ENCODE measurements at regions not wholly inside any gene's neighbourhood (a gene's known extent, or its start where the extent isn't known, plus 50 kb on each side); places are given as distances from the start of the nearest gene placed in this dataset.

DNA sequence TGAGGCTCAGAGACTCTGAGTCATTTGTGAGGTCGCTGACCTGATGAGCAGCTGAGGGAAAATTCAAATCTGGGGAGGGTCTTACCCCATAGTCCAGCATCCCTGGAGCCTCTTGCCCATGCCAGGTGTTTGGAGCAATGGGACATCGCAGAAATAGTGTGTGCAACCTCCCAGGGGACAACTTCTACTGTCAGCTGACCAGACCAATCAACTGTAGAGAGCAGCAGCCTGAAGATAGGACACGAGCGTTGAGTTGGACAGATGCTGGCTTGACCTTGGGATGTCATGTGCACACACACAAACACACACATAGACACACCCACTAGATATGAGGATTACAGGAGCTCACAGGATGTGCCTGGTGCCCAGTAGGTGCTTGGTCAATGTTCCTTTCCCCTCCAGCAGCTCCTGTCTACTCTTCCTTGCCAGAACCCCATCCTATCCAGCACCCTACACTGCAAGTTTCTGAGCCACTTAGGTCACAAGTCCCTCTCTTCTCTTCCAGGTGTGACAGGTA is 59.1 kb upstream of the MPEG1 start:
- Mint-ChIP-seq H3K36me3 (ENCODE audit: insufficient read depth) (no peaks in the 10 kb centered on the region), H3K27me3 (peaks cover 7% of the 10 kb centered on the region), H3K9me3 (no peaks in the 10 kb centered on the region), H3K27ac (ENCODE audit: low read depth) (no peak overlapping the region), H3K4me1 (peaks cover 17% of the 10 kb centered on the region), H3K4me3 (no peak overlapping the region)
- DNase-seq (ENCODE audit: low spot score in 2 of 2) = no peak
- no peak for ATAC-seq (replicated peaks; ENCODE audit: extremely low read depth, poor library complexity, severe bottlenecking)

DNA sequence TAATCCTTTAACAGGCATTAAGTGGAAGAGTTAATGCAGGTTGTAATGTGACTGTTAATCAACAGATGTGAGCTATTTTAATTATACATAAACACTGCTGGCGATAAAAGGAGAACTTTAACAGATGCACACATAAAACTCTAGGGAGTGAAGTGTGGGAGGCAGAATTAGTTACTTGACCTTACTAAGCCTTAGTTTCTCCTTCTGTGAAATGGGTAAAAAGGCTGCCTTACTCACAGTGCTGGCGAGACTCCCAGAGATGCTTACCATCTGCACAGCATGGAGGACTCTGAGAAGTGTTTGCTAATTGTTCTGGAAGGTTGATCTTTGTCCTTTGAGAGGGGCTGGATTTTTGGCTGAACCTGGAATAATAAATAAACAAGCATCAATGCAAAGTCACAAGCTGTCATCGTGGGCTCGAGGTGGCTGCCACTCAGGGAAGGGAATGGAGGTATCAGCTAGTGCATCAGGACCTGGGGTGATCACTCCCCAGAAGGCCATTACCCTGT is 58.6 kb upstream of the MPEG1 start:
- ATAC-seq (replicated peaks; ENCODE audit: extremely low read depth, poor library complexity, severe bottlenecking) = no peak
- Mint-ChIP-seq H3K9me3 (no peaks in the 10 kb centered on the region), H3K27ac (ENCODE audit: low read depth) (no peak overlapping the region)

DNA sequence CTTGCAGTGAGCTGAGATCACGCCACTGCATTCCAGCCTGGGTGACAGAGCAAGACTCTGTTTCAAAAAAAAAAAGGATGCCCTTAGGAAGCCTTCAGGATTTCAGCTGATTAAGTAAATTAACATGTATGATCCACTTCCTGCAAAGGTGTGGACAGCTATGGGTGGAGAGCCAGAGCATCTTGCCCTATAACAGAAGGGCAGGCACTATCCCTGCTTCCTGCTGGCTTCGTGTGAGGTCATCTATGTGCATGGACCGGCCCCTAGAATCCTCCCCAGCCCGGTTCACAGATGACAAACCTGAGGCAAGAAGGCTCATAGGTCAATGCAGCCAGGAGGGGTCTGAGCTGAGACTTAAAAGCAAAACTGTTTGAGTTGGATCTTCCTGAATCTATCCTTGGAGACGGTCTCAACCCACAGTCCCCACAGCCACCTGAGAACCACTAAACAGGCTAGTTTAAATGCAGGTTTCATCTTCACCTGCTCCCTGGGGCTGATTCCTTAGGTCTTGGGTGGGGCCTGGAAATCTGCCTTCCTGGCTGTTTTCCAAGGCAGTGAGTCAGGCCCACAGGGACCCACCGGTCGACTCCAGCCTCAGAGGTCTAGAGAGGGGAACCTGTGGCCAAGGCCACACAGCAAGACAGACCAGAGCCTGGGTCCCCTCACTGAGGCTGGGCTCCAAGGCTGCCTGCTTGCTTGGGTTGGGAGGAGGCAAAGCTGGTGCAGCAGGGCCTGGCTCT is 55.2 kb upstream of the MPEG1 start:
- Mint-ChIP-seq H3K27me3 (peaks cover 6% of the 10 kb centered on the region), H3K4me1 (peaks cover 9% of the 10 kb centered on the region), H3K36me3 (ENCODE audit: insufficient read depth) (no peaks in the 10 kb centered on the region), H3K27ac (ENCODE audit: low read depth) (no peak overlapping the region), H3K9me3 (no peaks in the 10 kb centered on the region), H3K4me3 (no peak overlapping the region)
- ATAC-seq (replicated peaks; ENCODE audit: extremely low read depth, poor library complexity, severe bottlenecking) (no peak), DNase-seq (ENCODE audit: low spot score in 2 of 2) (no peak)

More for the DNA sequence above, 58.6 kb upstream of the MPEG1 start:
- DNase-seq (ENCODE audit: low spot score in 2 of 2) = no peak
- Mint-ChIP-seq H3K36me3 (ENCODE audit: insufficient read depth) (no peaks in the 10 kb centered on the region), H3K4me1 (peaks cover 17% of the 10 kb centered on the region), H3K4me3 (no peak overlapping the region), H3K27me3 (peaks cover 6% of the 10 kb centered on the region)

DNA sequence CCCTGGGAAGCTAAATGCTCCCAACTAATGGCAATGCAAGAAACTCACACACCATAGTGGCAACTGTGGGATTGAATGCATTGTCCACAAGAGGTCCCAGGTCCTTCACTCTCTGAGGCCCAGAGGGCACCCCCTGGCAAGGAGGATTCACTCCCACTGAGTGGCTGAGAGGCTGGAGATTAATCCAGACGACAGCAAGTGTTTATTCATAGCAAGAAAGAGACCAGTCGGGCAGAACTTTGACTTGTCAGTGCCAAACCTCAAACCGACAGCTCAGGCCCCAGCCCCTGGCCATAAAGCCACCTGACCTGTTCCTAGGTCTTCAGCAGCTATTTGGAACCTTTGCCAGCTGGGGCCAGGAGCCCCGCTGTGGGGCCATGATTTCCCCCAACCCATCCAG is 54.5 kb upstream of the MPEG1 start:
- no peak overlapping the region for H3K4me3 Mint-ChIP-seq
- H3K9me3 Mint-ChIP-seq = no peaks in the 10 kb centered on the region
- no peak for ATAC-seq (replicated peaks; ENCODE audit: extremely low read depth, poor library complexity, severe bottlenecking)
- peaks cover 6% of the 10 kb centered on the region for H3K27me3 Mint-ChIP-seq
- no peak for DNase-seq (ENCODE audit: low spot score in 2 of 2)
- H3K27ac Mint-ChIP-seq (ENCODE audit: low read depth) = no peak overlapping the region
- H3K4me1 Mint-ChIP-seq = peaks cover 2% of the 10 kb centered on the region
- H3K36me3 Mint-ChIP-seq (ENCODE audit: insufficient read depth) = no peaks in the 10 kb centered on the region

DNA sequence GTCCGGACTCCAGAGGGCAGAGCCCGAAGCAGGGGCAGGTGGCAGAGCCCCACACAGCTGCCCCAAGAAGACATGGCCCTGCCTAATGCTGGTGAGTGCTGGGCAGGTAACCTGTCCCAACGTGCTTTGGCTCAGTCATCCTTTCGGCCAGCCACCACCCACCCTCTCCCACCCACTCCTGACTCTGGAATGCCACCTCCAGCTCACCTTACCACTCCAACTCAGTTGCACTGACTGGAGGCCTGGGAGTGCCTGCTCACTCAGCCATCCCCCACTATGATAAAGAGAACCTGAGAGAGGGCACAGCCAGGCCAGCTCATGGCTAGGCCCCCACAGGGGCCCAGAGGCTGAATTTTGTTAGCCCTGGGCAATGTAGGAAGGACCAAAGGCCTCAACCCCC is 53.8 kb upstream of the MPEG1 start:
- Mint-ChIP-seq H3K27ac (ENCODE audit: low read depth) (no peak overlapping the region), H3K27me3 (peaks cover 2% of the 10 kb centered on the region), H3K4me1 (no peaks in the 10 kb centered on the region), H3K4me3 (no peak overlapping the region), H3K36me3 (ENCODE audit: insufficient read depth) (no peaks in the 10 kb centered on the region), H3K9me3 (no peaks in the 10 kb centered on the region)
- ATAC-seq (replicated peaks; ENCODE audit: extremely low read depth, poor library complexity, severe bottlenecking) (no peak), DNase-seq (ENCODE audit: low spot score in 2 of 2) (no peak)

DNA sequence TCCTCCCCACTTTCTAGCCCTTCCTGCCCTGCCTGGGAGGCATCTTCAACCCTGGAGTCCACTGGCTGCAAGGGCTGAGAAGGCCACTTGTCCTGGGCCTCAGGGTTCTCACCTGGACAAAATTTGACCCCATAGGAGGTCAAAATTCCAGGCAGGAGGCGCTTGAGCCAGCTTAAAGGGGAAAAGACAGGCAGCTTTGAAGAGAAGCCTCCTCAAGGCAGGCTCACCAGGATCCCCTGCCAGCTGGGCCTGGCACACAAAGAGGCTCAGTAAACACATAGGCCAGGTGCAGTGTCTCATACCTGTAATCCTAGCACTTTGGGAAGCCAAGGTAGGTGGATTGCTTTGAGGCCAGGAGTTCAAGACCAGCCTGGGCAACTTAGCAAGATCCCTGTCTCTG is 53.0 kb upstream of the MPEG1 start:
- no peaks in the 10 kb centered on the region for H3K9me3 Mint-ChIP-seq
- no peak for ATAC-seq (replicated peaks; ENCODE audit: extremely low read depth, poor library complexity, severe bottlenecking)
- no peak for DNase-seq (ENCODE audit: low spot score in 2 of 2)
- H3K36me3 Mint-ChIP-seq (ENCODE audit: insufficient read depth) = no peaks in the 10 kb centered on the region
- H3K4me3 Mint-ChIP-seq = no peak overlapping the region
- no peaks in the 10 kb centered on the region for H3K27me3 Mint-ChIP-seq
- no peaks in the 10 kb centered on the region for H3K4me1 Mint-ChIP-seq
- H3K27ac Mint-ChIP-seq (ENCODE audit: low read depth) = no peak overlapping the region

DNA sequence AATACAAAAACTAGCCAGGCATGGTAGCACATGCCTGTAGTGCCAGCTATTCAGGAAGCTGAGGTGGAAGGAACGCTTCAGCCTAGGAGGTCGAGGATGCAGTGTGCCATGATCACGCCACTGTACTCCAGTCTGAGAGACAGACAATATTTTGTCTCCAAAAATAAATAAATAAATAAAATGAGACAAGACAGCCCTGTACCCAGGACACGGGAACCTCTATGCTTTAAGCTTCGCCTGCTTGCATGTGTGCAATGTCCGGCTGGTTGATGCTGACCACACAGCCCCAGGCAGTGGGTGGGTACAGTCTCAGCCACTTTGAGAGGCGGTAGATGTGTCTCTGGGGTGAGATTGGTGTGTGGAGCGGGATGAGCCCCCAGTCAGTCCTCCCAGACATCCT is 52.0 kb upstream of the MPEG1 start:
- Mint-ChIP-seq H3K36me3 (ENCODE audit: insufficient read depth) (no peaks in the 10 kb centered on the region), H3K27me3 (no peaks in the 10 kb centered on the region), H3K4me3 (no peak overlapping the region), H3K27ac (ENCODE audit: low read depth) (no peak overlapping the region), H3K9me3 (no peaks in the 10 kb centered on the region), H3K4me1 (no peaks in the 10 kb centered on the region)
- ATAC-seq (replicated peaks; ENCODE audit: extremely low read depth, poor library complexity, severe bottlenecking) (no peak), DNase-seq (ENCODE audit: low spot score in 2 of 2) (no peak)

DNA sequence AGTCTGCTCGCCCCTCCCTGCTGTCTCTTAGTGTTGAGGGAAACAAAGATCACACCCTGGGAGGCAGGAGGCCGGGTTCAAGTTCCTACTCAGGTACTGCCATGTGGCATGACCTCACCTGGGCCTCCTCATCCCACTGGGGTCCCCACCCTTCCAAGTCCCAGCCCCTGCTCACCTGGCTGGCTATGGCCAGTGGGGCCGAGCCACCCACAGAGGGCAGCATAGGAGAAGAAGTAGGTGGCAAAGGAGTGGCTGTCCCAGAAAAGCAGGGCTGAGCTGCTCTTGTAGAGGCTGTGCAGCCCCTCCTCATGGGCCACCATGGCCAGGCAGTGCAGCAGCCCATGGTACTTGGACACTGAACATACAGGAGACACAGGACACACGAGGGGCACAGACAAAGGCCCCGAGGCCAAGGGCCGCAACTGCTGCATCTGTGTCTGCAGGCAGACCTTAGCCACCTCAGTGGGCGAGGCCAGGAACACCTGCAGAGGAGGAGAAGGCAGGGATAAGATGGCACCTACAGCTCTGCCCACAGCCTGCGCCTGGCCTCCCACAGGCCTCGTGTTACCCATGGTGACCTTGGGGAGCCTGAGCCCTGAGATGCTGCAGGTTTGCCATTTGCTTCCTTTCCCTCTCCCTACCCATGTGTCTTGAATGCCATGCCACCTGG is 50.6 kb upstream of the MPEG1 start:
- Mint-ChIP-seq H3K36me3 (ENCODE audit: insufficient read depth) (no peaks in the 10 kb centered on the region), H3K4me1 (no peaks in the 10 kb centered on the region), H3K27ac (ENCODE audit: low read depth) (no peak overlapping the region), H3K4me3 (no peak overlapping the region), H3K9me3 (no peaks in the 10 kb centered on the region), H3K27me3 (peaks cover 3% of the 10 kb centered on the region)
- no peak for ATAC-seq (replicated peaks; ENCODE audit: extremely low read depth, poor library complexity, severe bottlenecking)
- no peak for DNase-seq (ENCODE audit: low spot score in 2 of 2)

All from central memory CD8-positive, alpha-beta T cell (primary cell).